Upper lobe of left lung (tissue), 4 donors: ENCODE measurements at regions not wholly inside any gene's neighbourhood (a gene's known extent, or its start where the extent isn't known, plus 50 kb on each side); places are given as distances from the start of the nearest gene placed in this dataset.

Experiments used
- POLR2A ChIP-seq, 4 donors: fragments of 450-650 bp; IDR thresholded peaks; one replicate each; pipeline ENCODE4 v1.5.1; 2016 to 2017; ENCODE audit warnings: antibody characterized with exemption in 4 of 4, mild to moderate bottlenecking in 2 of 4
- POLR2AphosphoS5 ChIP-seq, 2 donors: sonication (generic); formaldehyde crosslinking; IDR thresholded peaks; one replicate each; pipeline ENCODE4 v1.5.1; 2017; ENCODE audit warnings: antibody characterized with exemption in 2 of 2
- TF ChIP-seq, protein P1 (sequence below), 6 experiments: fragments of 450-650 bp in 4 of 6; fragments of 200-600 bp in 2 of 6; sonication (generic) in 2 of 6; IDR thresholded peaks; one replicate each; pipeline ENCODE4 v1.5.1; 2016 to 2019; ENCODE audit warnings: antibody characterized with exemption in 6 of 6

DNA sequence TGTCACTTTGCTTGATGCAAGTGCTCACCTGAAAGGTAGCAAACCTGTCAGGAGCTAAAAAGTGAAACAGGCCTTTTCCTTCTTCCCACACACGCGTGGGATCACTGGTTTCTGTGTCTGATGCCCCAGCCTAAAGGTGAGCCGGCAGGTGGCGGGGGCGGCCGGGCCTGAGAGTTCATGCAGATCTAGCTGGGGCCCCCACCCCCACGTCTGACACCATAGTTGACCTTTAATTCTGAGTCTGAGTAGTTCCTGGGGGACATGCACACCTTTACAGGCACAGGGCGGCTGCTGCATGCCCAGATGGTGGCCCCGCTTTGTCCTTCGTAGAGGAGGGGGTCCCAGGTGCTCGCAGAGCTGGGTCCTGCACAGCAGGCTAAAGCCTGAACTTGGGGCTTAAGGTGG lies 345.3 kb downstream of the TEX29 start:
- no peak for TF ChIP-seq POLR2A (IDR thresholded peaks at IDR 0.05)
- TF ChIP-seq, protein P1, sequence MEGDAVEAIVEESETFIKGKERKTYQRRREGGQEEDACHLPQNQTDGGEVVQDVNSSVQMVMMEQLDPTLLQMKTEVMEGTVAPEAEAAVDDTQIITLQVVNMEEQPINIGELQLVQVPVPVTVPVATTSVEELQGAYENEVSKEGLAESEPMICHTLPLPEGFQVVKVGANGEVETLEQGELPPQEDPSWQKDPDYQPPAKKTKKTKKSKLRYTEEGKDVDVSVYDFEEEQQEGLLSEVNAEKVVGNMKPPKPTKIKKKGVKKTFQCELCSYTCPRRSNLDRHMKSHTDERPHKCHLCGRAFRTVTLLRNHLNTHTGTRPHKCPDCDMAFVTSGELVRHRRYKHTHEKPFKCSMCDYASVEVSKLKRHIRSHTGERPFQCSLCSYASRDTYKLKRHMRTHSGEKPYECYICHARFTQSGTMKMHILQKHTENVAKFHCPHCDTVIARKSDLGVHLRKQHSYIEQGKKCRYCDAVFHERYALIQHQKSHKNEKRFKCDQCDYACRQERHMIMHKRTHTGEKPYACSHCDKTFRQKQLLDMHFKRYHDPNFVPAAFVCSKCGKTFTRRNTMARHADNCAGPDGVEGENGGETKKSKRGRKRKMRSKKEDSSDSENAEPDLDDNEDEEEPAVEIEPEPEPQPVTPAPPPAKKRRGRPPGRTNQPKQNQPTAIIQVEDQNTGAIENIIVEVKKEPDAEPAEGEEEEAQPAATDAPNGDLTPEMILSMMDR (IDR thresholded peaks at IDR 0.05) = no peak
- TF ChIP-seq POLR2AphosphoS5 (IDR thresholded peaks at IDR 0.05) = no peak
